ENCODE measurements at regions not wholly inside any gene's neighbourhood (a gene's known extent, or its start where the extent isn't known, plus 50 kb on each side); places are given as distances from the start of the nearest gene placed in this dataset.

DNA sequence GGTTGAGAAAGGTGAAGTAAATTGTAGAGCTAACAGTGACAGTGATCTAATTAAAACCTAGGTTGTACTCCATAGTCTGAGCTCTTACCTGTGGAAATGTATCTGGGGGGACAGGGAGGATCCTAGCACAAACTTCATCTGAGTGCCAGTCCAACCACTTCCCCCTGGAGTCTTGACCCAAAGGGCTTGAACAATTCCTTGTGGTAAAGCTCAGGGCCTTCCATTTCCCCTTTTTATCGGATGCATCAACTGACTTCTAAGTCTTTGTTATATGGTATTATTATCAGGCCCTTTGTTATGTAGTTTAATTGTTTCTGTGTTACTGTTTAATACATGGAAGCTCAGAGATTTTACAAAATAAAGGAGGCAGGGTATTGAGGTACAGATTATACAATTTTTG is 140.2 kb upstream of the SESN3 start:
- BruUV-seq (replicated peaks) = no TSS peak
- no peak overlapping the region for H3K27ac ChIP-seq (ENCODE audit: insufficient read depth, low read length)

More for the DNA sequence above, 140.2 kb upstream of the SESN3 start:
- Histone ChIP-seq H2BK20ac (ENCODE audit: low read depth, low read length) (no peak overlapping the region), H2AK5ac (ENCODE audit: low read depth, low read length) (no peak overlapping the region), H3K4me2 (ENCODE audit: low read depth, low read length) (no peak overlapping the region), H2AFZ (replicated peaks; ENCODE audit: low read length, poor library complexity) (no peak overlapping the region), H3K9me1 (ENCODE audit: insufficient read depth, low read length) (no peaks in the 10 kb centered on the region), H4K91ac (ENCODE audit: insufficient read depth, low read depth, low read length) (no peak overlapping the region), H2AK9ac (replicated peaks; ENCODE audit: low read depth, low read length, poor library complexity) (no peak overlapping the region), H2BK15ac (ENCODE audit: low read depth, low read length) (no peak overlapping the region), H3K9me3 (ENCODE audit: control insufficient read depth, insufficient read depth, low read length) (no peaks in the 10 kb centered on the region), H2BK5ac (ENCODE audit: low read depth, low read length, poor library complexity, severe bottlenecking) (no peak overlapping the region), H4K20me1 (ENCODE audit: insufficient read depth, low read length) (no peaks in the 10 kb centered on the region), H3K18ac (ENCODE audit: low read depth, low read length) (no peak overlapping the region), H3K36me3 (ENCODE audit: control insufficient read depth, insufficient read depth, low read length) (no peaks in the 10 kb centered on the region), H3K79me1 (ENCODE audit: low read depth in 1 of 2, low read length in 2 of 2) (no peaks in the 10 kb centered on the region), H3K4me3 (ENCODE audit: insufficient read depth, low read depth, low read length) (no peak overlapping the region), H2BK120ac (ENCODE audit: low read depth, low read length) (no peak overlapping the region), H3K23ac (ENCODE audit: low read depth, low read length) (no peak overlapping the region), H3K4me1 (ENCODE audit: control insufficient read depth, insufficient read depth, low read length) (no peaks in the 10 kb centered on the region), H4K5ac (ENCODE audit: low read depth, low read length) (no peak overlapping the region), H3K14ac (replicated peaks; ENCODE audit: low read depth, low read length) (no peak overlapping the region), H4K8ac (ENCODE audit: low read depth in 2 of 2, low read length in 2 of 2) (no peak overlapping the region), H3K56ac (ENCODE audit: extremely low read depth, insufficient read depth, low read length) (no peak overlapping the region), H3K4ac (ENCODE audit: low read depth, low read length) (no peak overlapping the region), H3K27me3 (ENCODE audit: control insufficient read depth, insufficient read depth, low read length) (peaks cover 9% of the 10 kb centered on the region), H3K9ac (ENCODE audit: low read depth, low read length) (no peak overlapping the region)
- TF ChIP-seq MAZ (IDR thresholded peaks at IDR 0.05; ENCODE audit: borderline replicate concordance, low read depth, low read length) (no peak), FOS (IDR thresholded peaks at IDR 0.05; ENCODE audit: low read depth, low read length) (no peak), BHLHE40 (IDR thresholded peaks at IDR 0.05; ENCODE audit: low read depth, low read length) (no peak), POLR2A (IDR thresholded peaks at IDR 0.05; ENCODE audit: low read depth, low read length) (no peak), SMC3 (IDR thresholded peaks at IDR 0.05; ENCODE audit: low read depth, low read length) (no peak), RFX5 (IDR thresholded peaks at IDR 0.05; ENCODE audit: low read depth, low read length) (no peak), NFE2L2 (IDR thresholded peaks at IDR 0.05; ENCODE audit: low read depth, low read length) (no peak), CEBPB (IDR thresholded peaks at IDR 0.05; ENCODE audit: low read depth, low read length) (no peak), RCOR1 (IDR thresholded peaks at IDR 0.05; ENCODE audit: insufficient replicate concordance, low read length) (no peak), CHD1 (IDR thresholded peaks at IDR 0.05; ENCODE audit: low read depth, low read length) (no peak), MAFK (IDR thresholded peaks at IDR 0.05; ENCODE audit: low read depth, low read length) (no peak), MXI1 (IDR thresholded peaks at IDR 0.05; ENCODE audit: borderline replicate concordance, low read depth, low read length) (no peak), RAD21 (IDR thresholded peaks at IDR 0.05; ENCODE audit: low read length) (no peak)
- TF ChIP-seq, protein P1, sequence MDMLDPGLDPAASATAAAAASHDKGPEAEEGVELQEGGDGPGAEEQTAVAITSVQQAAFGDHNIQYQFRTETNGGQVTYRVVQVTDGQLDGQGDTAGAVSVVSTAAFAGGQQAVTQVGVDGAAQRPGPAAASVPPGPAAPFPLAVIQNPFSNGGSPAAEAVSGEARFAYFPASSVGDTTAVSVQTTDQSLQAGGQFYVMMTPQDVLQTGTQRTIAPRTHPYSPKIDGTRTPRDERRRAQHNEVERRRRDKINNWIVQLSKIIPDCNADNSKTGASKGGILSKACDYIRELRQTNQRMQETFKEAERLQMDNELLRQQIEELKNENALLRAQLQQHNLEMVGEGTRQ (IDR thresholded peaks at IDR 0.05; ENCODE audit: low read depth, low read length) = no peak
- TF ChIP-seq, protein P2, sequence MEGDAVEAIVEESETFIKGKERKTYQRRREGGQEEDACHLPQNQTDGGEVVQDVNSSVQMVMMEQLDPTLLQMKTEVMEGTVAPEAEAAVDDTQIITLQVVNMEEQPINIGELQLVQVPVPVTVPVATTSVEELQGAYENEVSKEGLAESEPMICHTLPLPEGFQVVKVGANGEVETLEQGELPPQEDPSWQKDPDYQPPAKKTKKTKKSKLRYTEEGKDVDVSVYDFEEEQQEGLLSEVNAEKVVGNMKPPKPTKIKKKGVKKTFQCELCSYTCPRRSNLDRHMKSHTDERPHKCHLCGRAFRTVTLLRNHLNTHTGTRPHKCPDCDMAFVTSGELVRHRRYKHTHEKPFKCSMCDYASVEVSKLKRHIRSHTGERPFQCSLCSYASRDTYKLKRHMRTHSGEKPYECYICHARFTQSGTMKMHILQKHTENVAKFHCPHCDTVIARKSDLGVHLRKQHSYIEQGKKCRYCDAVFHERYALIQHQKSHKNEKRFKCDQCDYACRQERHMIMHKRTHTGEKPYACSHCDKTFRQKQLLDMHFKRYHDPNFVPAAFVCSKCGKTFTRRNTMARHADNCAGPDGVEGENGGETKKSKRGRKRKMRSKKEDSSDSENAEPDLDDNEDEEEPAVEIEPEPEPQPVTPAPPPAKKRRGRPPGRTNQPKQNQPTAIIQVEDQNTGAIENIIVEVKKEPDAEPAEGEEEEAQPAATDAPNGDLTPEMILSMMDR (conservative IDR thresholded peaks at IDR 0.05; ENCODE audit: low read depth, low read length) = no peak
- TF ChIP-seq, protein P3, sequence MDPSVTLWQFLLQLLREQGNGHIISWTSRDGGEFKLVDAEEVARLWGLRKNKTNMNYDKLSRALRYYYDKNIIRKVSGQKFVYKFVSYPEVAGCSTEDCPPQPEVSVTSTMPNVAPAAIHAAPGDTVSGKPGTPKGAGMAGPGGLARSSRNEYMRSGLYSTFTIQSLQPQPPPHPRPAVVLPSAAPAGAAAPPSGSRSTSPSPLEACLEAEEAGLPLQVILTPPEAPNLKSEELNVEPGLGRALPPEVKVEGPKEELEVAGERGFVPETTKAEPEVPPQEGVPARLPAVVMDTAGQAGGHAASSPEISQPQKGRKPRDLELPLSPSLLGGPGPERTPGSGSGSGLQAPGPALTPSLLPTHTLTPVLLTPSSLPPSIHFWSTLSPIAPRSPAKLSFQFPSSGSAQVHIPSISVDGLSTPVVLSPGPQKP (IDR thresholded peaks at IDR 0.05; ENCODE audit: borderline replicate concordance, low read depth, low read length) = no peak
- intact Hi-C loops (cut with micrococcal nuclease) (no loop called here), in situ Hi-C loops (cut with MboI; ENCODE audit: low sequenced_read_pairs) (no loop called here), dilution Hi-C loops (cut with HindIII; ENCODE audit: low sequenced_read_pairs, unreplicated experiment) (no loop called here)
- ChIA-PET POLR2A (ENCODE audit: unreplicated experiment) (no interaction called here), CTCF (no interaction called here)
- ATAC-seq (ENCODE audit: low read depth) = no peak
- no CpG with 5 or more reads among the region's 1 CpG for WGBS, 2 experiments (ENCODE audit: extremely low coverage in 2 of 2, insufficient read length in 1 of 2)
- DNase-seq = no peak

Data from IMR-90 (cell line).